ENCODE measurements at regions not wholly inside any gene's neighbourhood (a gene's known extent, or its start where the extent isn't known, plus 50 kb on each side); places are given as distances from the start of the nearest gene placed in this dataset.

GRCh38 chr13:80604098-80604497, 263.2 kb upstream of the SPRY2 start:
- H3K9ac ChIP-seq (ENCODE audit: low read depth, low read length) = no peak overlapping the region
- WGBS, 2 experiments (ENCODE audit: extremely low coverage in 2 of 2, insufficient read length in 1 of 2) = no CpG with 5 or more reads among the region's 3 CpGs
- no peak overlapping the region for H3K56ac ChIP-seq (ENCODE audit: extremely low read depth, insufficient read depth, low read length)
- DNase-seq (no peak), ATAC-seq (ENCODE audit: low read depth) (no peak)
- H2AK9ac ChIP-seq (replicated peaks; ENCODE audit: low read depth, low read length, poor library complexity) = no peak overlapping the region
- H2BK120ac ChIP-seq (ENCODE audit: low read depth, low read length) = no peak overlapping the region
- H2BK5ac ChIP-seq (ENCODE audit: low read depth, low read length, poor library complexity, severe bottlenecking) = no peak overlapping the region
- H3K9me3 ChIP-seq (ENCODE audit: control insufficient read depth, insufficient read depth, low read length) = 0 out of 2 replicates have a peak, but pooled peaks cover 2% of the 10 kb centered on the region
- H3K27ac ChIP-seq (ENCODE audit: insufficient read depth, low read length) = no peak overlapping the region
- in situ Hi-C loops (cut with MboI; ENCODE audit: low sequenced_read_pairs) = no loop called here
- no peak for TF ChIP-seq CHD1 (IDR thresholded peaks at IDR 0.05; ENCODE audit: low read depth, low read length)
- TF ChIP-seq FOS (IDR thresholded peaks at IDR 0.05; ENCODE audit: low read depth, low read length) = no peak
- no peak for TF ChIP-seq MXI1 (IDR thresholded peaks at IDR 0.05; ENCODE audit: borderline replicate concordance, low read depth, low read length)
- no peak for TF ChIP-seq CTCF (conservative IDR thresholded peaks at IDR 0.05; ENCODE audit: low read depth, low read length)
- TF ChIP-seq CEBPB (IDR thresholded peaks at IDR 0.05; ENCODE audit: low read depth, low read length) = no peak
- no peak for TF ChIP-seq MAZ (IDR thresholded peaks at IDR 0.05; ENCODE audit: borderline replicate concordance, low read depth, low read length)
- TF ChIP-seq NFE2L2 (IDR thresholded peaks at IDR 0.05; ENCODE audit: low read depth, low read length) = no peak
- no peak for TF ChIP-seq SMC3 (IDR thresholded peaks at IDR 0.05; ENCODE audit: low read depth, low read length)
- no peak for TF ChIP-seq MAFK (IDR thresholded peaks at IDR 0.05; ENCODE audit: low read depth, low read length)
- TF ChIP-seq ELK1 (IDR thresholded peaks at IDR 0.05; ENCODE audit: borderline replicate concordance, low read depth, low read length) = no peak
- no peak for TF ChIP-seq RCOR1 (IDR thresholded peaks at IDR 0.05; ENCODE audit: insufficient replicate concordance, low read length)
- no peak for TF ChIP-seq POLR2A (IDR thresholded peaks at IDR 0.05; ENCODE audit: low read depth, low read length)
- TF ChIP-seq USF2 (IDR thresholded peaks at IDR 0.05; ENCODE audit: low read depth, low read length) = no peak
- no peak for TF ChIP-seq RFX5 (IDR thresholded peaks at IDR 0.05; ENCODE audit: low read depth, low read length)
- TF ChIP-seq BHLHE40 (IDR thresholded peaks at IDR 0.05; ENCODE audit: low read depth, low read length) = no peak
- TF ChIP-seq RAD21 (IDR thresholded peaks at IDR 0.05; ENCODE audit: low read length) = no peak
- no peak overlapping the region for H2AK5ac ChIP-seq (ENCODE audit: low read depth, low read length)
- H3K18ac ChIP-seq (ENCODE audit: low read depth, low read length) = no peak overlapping the region
- no peak overlapping the region for H2BK20ac ChIP-seq (ENCODE audit: low read depth, low read length)
- H4K5ac ChIP-seq (ENCODE audit: low read depth, low read length) = no peak overlapping the region
- intact Hi-C loops (cut with micrococcal nuclease) = no loop called here
- no peak overlapping the region for H3K14ac ChIP-seq (replicated peaks; ENCODE audit: low read depth, low read length)
- no peaks in the 10 kb centered on the region for H3K9me1 ChIP-seq (ENCODE audit: insufficient read depth, low read length)
- no peaks in the 10 kb centered on the region for H3K36me3 ChIP-seq (ENCODE audit: control insufficient read depth, insufficient read depth, low read length)
- no peak overlapping the region for H3K4ac ChIP-seq (ENCODE audit: low read depth, low read length)
- no peak overlapping the region for H4K8ac ChIP-seq (ENCODE audit: low read depth in 2 of 2, low read length in 2 of 2)
- no peak overlapping the region for H3K23ac ChIP-seq (ENCODE audit: low read depth, low read length)
- no peaks in the 10 kb centered on the region for H3K27me3 ChIP-seq (ENCODE audit: control insufficient read depth, insufficient read depth, low read length)
- ChIA-PET CTCF (no interaction called here), POLR2A (ENCODE audit: unreplicated experiment) (no interaction called here)
- H3K4me3 ChIP-seq (ENCODE audit: insufficient read depth, low read depth, low read length) = no peak overlapping the region
- no peak overlapping the region for H3K4me2 ChIP-seq (ENCODE audit: low read depth, low read length)
- no peaks in the 10 kb centered on the region for H3K79me1 ChIP-seq (ENCODE audit: low read depth in 1 of 2, low read length in 2 of 2)
- no peak overlapping the region for H2BK15ac ChIP-seq (ENCODE audit: low read depth, low read length)
- dilution Hi-C loops (cut with HindIII; ENCODE audit: low sequenced_read_pairs, unreplicated experiment) = no loop called here
- BruUV-seq (replicated peaks) = no TSS peak
- H4K91ac ChIP-seq (ENCODE audit: insufficient read depth, low read depth, low read length) = no peak overlapping the region
- H4K20me1 ChIP-seq (ENCODE audit: insufficient read depth, low read length) = no peaks in the 10 kb centered on the region
- H3K4me1 ChIP-seq (ENCODE audit: control insufficient read depth, insufficient read depth, low read length) = no peaks in the 10 kb centered on the region
- no peak overlapping the region for H2AFZ ChIP-seq (replicated peaks; ENCODE audit: low read length, poor library complexity)

Data from IMR-90 (cell line).